Esophagus squamous epithelium (tissue), 5 donors: ENCODE measurements at regions not wholly inside any gene's neighbourhood (a gene's known extent, or its start where the extent isn't known, plus 50 kb on each side); places are given as distances from the start of the nearest gene placed in this dataset.

Experiments
- DNase-seq: peaks from one replicate; lab custom pipeline; 2025; lab: John Stamatoyannopoulos, UW
- H3K27ac ChIP-seq, 4 donors: fragments of 200-600 bp; sonication (generic); one replicate each; pipeline ENCODE4 v1.5.1; 2016 to 2019; ENCODE audit warnings: mild to moderate bottlenecking in 1 of 4
- H3K27me3 ChIP-seq, 4 donors: fragments of 200-600 bp; sonication (generic); 1 replicate in 3 of 4; 2 replicates in 1 of 4; pipeline versions ENCODE4 v1.5.1 to v1.6.0; 2017 to 2021; ENCODE audit warnings: antibody characterized with exemption in 1 of 4
- H3K36me3 ChIP-seq, 3 donors: fragments of 200-600 bp; sonication (generic); one replicate each; pipeline ENCODE4 v1.5.1; 2016 to 2019
- H3K4me1 ChIP-seq, 3 donors: fragments of 200-600 bp; sonication (generic); one replicate each; pipeline ENCODE4 v1.5.1; 2017 to 2019
- H3K4me3 ChIP-seq, 4 donors: fragments of 200-600 bp; sonication (generic); 1 replicate in 3 of 4; 2 replicates in 1 of 4; pipeline ENCODE4 v1.5.1; 2016 to 2019; ENCODE audit warnings: mild to moderate bottlenecking in 2 of 4, moderate library complexity in 1 of 4
- H3K9me3 ChIP-seq, 3 donors: fragments of 200-600 bp; sonication (generic); one replicate each; pipeline ENCODE4 v1.5.1; 2016 to 2019
- CTCF ChIP-seq, 6 experiments: fragments of 450-650 bp in 4 of 6; fragments of 200-600 bp in 2 of 6; sonication (generic) in 2 of 6; IDR thresholded peaks; one replicate each; pipeline ENCODE4 v1.5.1; 2016 to 2019; ENCODE audit warnings: antibody characterized with exemption in 6 of 6, mild to moderate bottlenecking in 4 of 6, moderate library complexity in 4 of 6
- POLR2A ChIP-seq, 4 donors: fragments of 450-650 bp; IDR thresholded peaks; one replicate each; pipeline ENCODE4 v1.6.1; 2017; ENCODE audit warnings: antibody characterized with exemption in 4 of 4, mild to moderate bottlenecking in 4 of 4, moderate library complexity in 3 of 4
- WGBS, 2 donors: methylation state at CpG; one replicate each; pipeline ENCODE4 v1.1.5; 2018; 5-methylcytosine and 5-hydroxymethylcytosine counted together
- intact Hi-C: fragments of 100-400 bp; cut with DNase I; formaldehyde crosslinking; loops from one replicate; pipeline ENCODE4 v1.15.0; 2022
- donor health status: DM: yes; HTN: yes; CAD: no.

- Histone ChIP-seq H3K27me3 (no peaks in the 10 kb centered on the region), H3K4me1 (no peaks in the 10 kb centered on the region), H3K9me3 (no peaks in the 10 kb centered on the region), H3K4me3 (no peak overlapping the region), H3K27ac (no peak overlapping the region), H3K36me3 (no peaks in the 10 kb centered on the region)
- intact Hi-C loops: no loop called here
- TF ChIP-seq POLR2A (IDR thresholded peaks at IDR 0.05) (no peak), CTCF (IDR thresholded peaks at IDR 0.05) (no peak)
- no peak for DNase-seq
- WGBS, 2 donors: 77 to 79% methylated on average over 6 to 10 of the region's 14 CpGs
These were observed 373.7 kb upstream of the B3GAT1 start for GRCh38 chr11:134785660-134786284.

GRCh38 chr11:134785059-134785458, 373.0 kb upstream of the B3GAT1 start:
- H3K36me3 ChIP-seq: no peaks in the 10 kb centered on the region
- H3K27me3 ChIP-seq: no peaks in the 10 kb centered on the region
- H3K4me3 ChIP-seq: no peak overlapping the region
- no peaks in the 10 kb centered on the region for H3K4me1 ChIP-seq
- no peak overlapping the region for H3K27ac ChIP-seq
- intact Hi-C loops: no loop called here
- DNase-seq: no peak
- TF ChIP-seq POLR2A (IDR thresholded peaks at IDR 0.05) (no peak), CTCF (IDR thresholded peaks at IDR 0.05) (no peak)
- WGBS, 2 donors: 85 to 89% methylated on average over 4 to 5 of the region's 5 CpGs
- no peaks in the 10 kb centered on the region for H3K9me3 ChIP-seq

- intact Hi-C loops: no loop called here
- H3K36me3 ChIP-seq: no peaks in the 10 kb centered on the region
- WGBS, 2 donors: 80 to 83% methylated on average over 4 of the region's 4 CpGs
These were observed 372.5 kb upstream of the B3GAT1 start for GRCh38 chr11:134784568-134784967.

GRCh38 chr11:134784046-134784445, 372.0 kb upstream of the B3GAT1 start:
- no peak overlapping the region for H3K27ac ChIP-seq
- H3K27me3 ChIP-seq: no peaks in the 10 kb centered on the region
- TF ChIP-seq POLR2A (IDR thresholded peaks at IDR 0.05): no peak
- TF ChIP-seq CTCF (IDR thresholded peaks at IDR 0.05): no peak
- no peak overlapping the region for H3K4me3 ChIP-seq
- H3K36me3 ChIP-seq: no peaks in the 10 kb centered on the region
- no peak for DNase-seq
- H3K4me1 ChIP-seq: no peaks in the 10 kb centered on the region
- no peaks in the 10 kb centered on the region for H3K9me3 ChIP-seq
- intact Hi-C loops: no loop called here
- WGBS, 2 donors: 24 to 37% methylated on average over 2 of the region's 2 CpGs

More at GRCh38 chr11:134784568-134784967, 372.5 kb upstream of the B3GAT1 start:
- H3K27me3 ChIP-seq: no peaks in the 10 kb centered on the region
- DNase-seq: no peak
- H3K4me3 ChIP-seq: no peak overlapping the region
- H3K4me1 ChIP-seq: no peaks in the 10 kb centered on the region
- no peak for TF ChIP-seq CTCF (IDR thresholded peaks at IDR 0.05)
- no peak for TF ChIP-seq POLR2A (IDR thresholded peaks at IDR 0.05)
- H3K9me3 ChIP-seq: no peaks in the 10 kb centered on the region
- no peak overlapping the region for H3K27ac ChIP-seq

GRCh38 chr11:134783234-134783633, 371.2 kb upstream of the B3GAT1 start:
- 37 to 55% methylated on average over 4 of the region's 4 CpGs for WGBS, 2 donors
- no peak for DNase-seq
- no peak for TF ChIP-seq POLR2A (IDR thresholded peaks at IDR 0.05)
- TF ChIP-seq CTCF (IDR thresholded peaks at IDR 0.05): no peak
- intact Hi-C loops: no loop called here
- Histone ChIP-seq H3K4me1 (no peaks in the 10 kb centered on the region), H3K36me3 (no peaks in the 10 kb centered on the region), H3K27me3 (no peaks in the 10 kb centered on the region), H3K9me3 (no peaks in the 10 kb centered on the region), H3K4me3 (no peak overlapping the region), H3K27ac (no peak overlapping the region)
